TTC549 (cell line): ENCODE measurements at regions not wholly inside any gene's neighbourhood (a gene's known extent, or its start where the extent isn't known, plus 50 kb on each side); places are given as distances from the start of the nearest gene placed in this dataset.
"Not testable (repeated sequence)": the region's sequence is repeated elsewhere in the genome, so short reads cannot be mapped to it uniquely, and the experiment has no call there.

Experiments used
- FAIRE-seq: peaks from 2 replicates; lab custom pipeline; 2012; peaks lifted over from hg19 to GRCh38; lab: Jason Lieb, UNC

DNA sequence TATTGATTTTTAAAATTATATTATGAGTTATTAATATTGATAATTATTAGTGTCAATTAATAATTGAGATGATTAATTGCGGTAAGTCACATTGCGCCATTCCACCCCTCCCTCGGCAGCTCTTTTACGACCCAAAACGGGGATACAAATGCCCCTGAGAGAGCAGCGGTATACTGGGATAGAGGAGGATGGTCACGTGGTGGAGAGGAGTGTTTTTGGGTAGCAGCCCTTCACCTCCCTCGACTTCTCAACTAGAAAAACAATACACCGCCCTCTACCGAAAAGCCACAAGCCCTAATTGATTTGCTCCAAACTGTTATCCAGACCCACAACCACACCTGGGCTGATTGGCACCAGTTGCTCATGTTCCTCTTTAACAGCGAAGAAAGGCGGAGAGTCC lies 71.0 kb downstream of the DAPL1 start:
- not testable (repeated sequence) for FAIRE-seq

- not testable (repeated sequence) for FAIRE-seq
Measured at GRCh38 chr2:158867531-158868191, 72.5 kb downstream of the DAPL1 start.

DNA sequence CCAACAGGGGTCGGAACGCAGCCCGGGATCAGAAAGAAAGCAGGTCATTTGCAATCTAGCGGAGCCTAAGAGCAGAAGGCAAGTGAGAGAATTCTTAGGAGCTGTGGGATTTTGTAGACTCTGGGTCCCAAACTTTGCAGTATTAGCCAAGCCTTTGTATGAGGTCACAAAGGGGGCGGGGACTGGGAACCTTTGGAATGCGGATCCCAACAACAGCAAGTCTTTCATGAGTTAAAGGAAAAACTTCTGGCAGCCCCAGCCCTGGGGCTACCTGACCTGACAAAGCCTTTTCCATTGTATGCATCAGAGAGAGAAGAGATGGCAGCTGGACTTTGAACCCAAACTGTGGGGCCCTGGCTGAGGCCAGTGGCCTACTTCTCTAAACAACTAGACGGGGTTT lies 73.3 kb downstream of the DAPL1 start:
- not testable (repeated sequence) for FAIRE-seq

GRCh38 chr2:158869122-158869521 lies 74.0 kb downstream of the DAPL1 start:
- FAIRE-seq, result not testable (repeated sequence)

DNA sequence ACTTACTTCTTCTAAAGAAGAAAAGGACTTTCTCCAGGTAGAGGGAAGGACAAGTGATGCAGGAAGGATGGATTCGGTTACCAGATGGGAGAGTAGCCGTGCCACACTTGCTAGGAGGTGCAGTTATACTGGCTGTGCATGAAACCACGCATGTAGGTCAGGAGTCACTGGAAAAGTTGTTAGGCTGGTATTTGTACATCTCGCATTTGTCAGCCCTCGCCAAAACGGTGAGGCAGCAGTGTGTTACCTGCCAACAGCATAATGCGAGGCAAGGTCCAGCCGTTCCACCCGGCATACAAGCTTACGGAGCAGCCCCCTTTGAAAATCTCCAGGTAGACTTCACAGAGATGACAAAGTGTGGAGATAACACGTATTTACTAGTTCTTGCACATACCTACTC lies 74.5 kb downstream of the DAPL1 start:
- FAIRE-seq, result not testable (repeated sequence)

DNA sequence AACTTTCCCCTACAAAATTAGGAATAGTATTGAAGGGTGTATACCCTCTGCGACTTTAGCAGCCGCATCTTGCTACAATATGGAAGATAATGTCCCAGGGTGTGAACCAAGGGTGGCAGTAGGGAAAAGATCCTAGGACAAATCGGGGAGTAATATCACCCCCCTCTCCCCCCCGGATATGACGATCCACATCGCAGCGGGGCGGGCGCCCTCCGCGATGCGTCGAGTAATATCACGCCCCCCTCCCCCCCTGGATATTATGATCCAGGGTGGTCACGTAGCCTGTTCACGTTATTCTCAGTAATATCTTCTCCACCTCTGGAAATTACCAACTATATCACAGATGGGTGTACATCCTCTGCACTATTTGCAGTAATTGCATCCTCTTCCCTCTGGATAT lies 82.9 kb downstream of the DAPL1 start:
- FAIRE-seq, result no peak

DNA sequence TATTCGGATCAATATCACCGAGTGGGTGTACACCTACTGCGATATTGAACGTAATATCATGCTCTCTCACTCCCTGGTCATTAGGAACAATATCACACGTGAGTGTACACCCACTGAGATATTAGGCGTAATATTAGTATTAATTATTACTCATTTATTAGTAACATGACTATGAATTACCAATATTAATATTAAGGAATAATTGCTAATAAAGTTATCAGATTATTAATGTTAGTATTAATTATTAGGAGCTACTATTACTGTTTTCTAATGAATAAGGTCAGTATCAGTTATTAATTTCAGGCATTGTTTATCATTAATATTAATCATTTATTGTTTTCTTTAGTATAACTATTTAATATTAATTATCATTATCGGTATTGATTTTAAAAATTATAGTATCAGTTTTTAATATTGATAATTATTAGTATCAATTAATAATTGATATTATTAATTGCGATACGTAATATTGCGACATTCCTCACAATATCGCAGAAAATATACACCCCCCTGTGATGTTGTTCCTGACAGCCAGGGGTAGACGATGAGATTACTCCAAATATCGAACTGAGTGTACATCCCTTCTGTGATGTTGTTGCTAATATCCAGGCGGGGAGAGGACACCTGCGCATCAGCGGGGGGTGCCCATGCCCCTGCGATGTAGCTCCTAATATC lies 84.2 kb downstream of the DAPL1 start:
- peak; percentile 26 for FAIRE-seq

- no peak for FAIRE-seq
Measured at GRCh38 chr2:158882297-158882696, 86.1 kb upstream of the TANC1 start.

- not testable (repeated sequence) for FAIRE-seq
Measured at GRCh38 chr2:158884552-158884951, 83.9 kb upstream of the TANC1 start.

- FAIRE-seq, result not testable (repeated sequence)
Measured at GRCh38 chr2:158885018-158885678, 83.3 kb upstream of the TANC1 start.

GRCh38 chr2:158885679-158886050 lies 82.8 kb upstream of the TANC1 start:
- not testable (repeated sequence) for FAIRE-seq

DNA sequence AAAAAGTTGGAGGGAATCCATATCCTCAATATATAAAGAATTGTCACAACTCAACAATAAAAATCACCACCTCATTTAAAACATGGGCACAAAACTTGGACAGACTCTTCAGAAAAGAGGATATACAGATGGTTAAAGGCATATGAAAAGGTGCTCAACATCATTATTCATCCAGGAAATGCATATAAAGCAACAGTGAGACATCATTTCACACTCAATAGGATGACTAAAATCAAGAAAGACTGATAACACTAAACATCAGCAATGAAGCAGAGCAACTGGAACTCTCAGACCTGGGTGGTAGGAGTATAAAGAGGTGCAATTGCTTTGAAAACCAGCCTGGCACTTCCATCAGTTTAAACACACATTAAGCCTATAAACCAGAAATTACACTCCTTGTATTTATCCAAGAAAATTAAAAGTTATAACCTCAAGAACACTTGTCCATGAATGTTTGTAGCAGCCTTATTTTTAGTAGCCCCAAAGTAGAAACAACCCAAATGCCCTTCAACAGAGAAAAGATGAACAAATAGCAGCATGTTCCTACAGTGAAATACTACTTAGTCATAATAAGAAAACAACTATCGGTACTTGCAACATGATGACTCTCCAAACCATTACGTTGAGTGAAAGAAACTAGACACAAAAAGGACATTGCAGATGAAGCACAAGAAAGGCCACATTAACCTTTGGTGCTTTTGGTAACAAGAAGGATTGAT lies 79.1 kb upstream of the TANC1 start:
- FAIRE-seq, result no peak

- no peak for FAIRE-seq
Measured at GRCh38 chr2:158890296-158890905, 78.0 kb upstream of the TANC1 start.

DNA sequence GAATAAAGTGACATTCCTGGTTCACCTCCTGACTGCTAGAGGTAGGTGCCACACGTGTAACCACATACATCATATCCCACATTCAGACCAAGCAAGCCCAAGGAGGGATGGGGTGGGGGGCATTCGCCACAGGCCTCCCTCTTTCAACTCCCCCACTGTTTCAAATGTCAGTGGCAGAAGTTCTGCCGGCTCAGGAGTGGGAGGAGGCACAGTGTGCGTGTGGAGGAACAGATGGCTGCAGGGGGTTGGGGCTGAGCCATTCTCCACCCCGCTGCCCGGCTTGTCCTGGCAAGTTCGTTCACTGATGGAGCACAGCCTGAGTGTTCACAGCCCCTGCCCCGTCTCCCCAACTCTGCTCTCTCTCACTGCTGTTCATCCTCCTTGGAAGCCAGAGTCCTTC lies 75.4 kb upstream of the TANC1 start:
- no peak for FAIRE-seq

DNA sequence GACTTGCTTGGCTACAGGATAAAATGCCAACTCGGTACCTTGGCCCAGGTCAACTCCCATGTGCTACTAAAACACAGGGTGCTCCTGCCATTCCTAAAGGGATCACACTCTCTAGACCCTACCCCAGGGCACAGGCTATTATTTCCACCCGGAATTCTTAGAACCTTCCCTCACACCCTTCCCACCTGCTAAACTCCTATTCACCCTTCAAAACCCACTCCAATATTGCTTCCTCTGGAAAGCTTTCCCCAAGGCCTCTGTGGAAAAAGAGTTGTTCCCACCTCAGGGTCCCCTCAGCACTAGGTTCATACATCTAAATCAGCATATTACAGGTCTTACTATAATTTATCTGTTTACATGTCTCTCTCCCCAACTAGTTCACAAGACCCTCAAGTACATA lies 75.0 kb upstream of the TANC1 start:
- FAIRE-seq, result no peak

- no peak for FAIRE-seq
Measured at GRCh38 chr2:158894078-158894477, 74.4 kb upstream of the TANC1 start.

DNA sequence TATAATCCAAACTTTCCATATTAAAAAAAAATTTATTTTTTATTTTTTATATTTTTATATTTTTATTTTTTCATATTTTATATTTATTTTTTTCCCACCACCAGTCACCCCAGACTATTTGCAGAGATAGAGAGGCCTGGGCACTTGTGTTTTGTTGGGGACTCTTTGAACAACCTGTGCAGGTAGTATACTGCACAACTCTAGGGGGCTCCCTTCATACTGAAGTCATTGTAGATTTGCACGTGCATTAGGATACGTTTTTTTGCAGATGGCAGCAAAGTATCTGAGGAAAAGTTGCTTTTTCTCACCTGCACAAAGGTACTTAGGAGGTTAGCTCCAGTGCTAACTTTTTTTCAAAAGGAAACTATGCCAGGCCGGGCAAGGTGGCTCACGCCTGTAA lies 73.9 kb upstream of the TANC1 start:
- no peak for FAIRE-seq

DNA sequence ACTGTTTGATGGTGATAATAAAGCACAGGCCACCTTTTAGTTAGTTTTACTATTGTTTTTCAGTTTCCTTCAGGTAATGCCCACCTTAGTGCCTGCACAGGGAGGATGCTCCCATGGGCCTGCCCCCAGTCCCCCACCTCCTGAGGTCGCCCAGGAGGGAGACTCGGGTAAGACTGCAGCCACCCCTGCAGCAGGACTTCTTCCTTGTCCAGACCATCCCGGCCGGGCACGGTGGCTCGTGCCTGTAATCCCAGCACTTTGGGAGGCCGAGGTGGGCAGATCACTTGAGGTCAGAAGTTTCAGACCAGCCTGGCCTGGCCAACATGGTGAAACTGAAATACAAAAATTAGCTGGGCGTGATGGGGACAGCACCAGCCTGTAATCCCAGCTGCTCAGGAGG lies 68.1 kb upstream of the TANC1 start:
- no peak for FAIRE-seq

- FAIRE-seq, result no peak
Measured at GRCh38 chr2:158902005-158902398, 66.4 kb upstream of the TANC1 start.

- no peak for FAIRE-seq
Measured at GRCh38 chr2:158903711-158904405, 64.6 kb upstream of the TANC1 start.

DNA sequence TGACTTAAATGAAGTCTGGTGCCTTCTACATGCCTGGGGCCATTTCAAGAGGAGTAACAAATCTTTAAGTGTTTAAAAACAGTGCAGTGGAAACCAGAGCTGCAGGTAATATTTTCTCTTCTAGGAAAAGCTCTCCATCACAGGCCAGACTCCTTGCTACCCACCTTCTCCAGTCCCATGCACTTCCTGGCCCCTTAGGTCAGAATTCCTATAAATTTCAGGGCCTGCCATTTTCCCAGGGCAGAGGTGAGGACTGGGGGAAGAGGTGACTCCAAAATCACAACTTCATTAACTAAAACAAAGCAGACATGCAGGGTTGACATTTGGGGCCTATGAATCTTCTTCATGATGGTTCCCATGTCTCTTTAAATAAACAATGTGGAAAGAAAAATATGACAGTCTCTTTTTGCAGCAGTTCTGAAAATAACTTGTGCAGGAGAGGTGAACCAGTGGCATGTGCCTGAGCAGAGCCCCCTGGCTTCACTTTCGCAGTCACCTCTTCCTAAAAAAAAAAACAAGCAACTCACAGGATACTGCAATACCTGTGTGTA lies 63.7 kb upstream of the TANC1 start:
- no peak for FAIRE-seq

- FAIRE-seq, result no peak
Measured at GRCh38 chr2:158905341-158905740, 63.1 kb upstream of the TANC1 start.
